GM12878 (cell line): ENCODE measurements at regions not wholly inside any gene's neighbourhood (a gene's known extent, or its start where the extent isn't known, plus 50 kb on each side); places are given as distances from the start of the nearest gene placed in this dataset.

ENCODE experiments used
- ATAC-seq: fragments of 200-7000 bp; cut with Tn5 transposase; 3 replicates; pipeline ENCODE4 v1.9.1; 2020; ENCODE audit warnings: mild to moderate bottlenecking, moderate library complexity
- BruUV-seq: library from RNA; stranded (reverse); fragments of 400-500 nt; replicated peaks from 2 replicates; lab custom pipeline; 2021; lab: Mats Ljungman, UMichigan
- CTCF ChIA-PET: fragments of 300-600 bp; sonication (Branson Sonifier 250); formaldehyde crosslinking; extraction: SDS; loops from one replicate; lab custom pipeline; 2021; ENCODE audit warnings: inconsistent platforms; lab: Yijun Ruan, JAX
- POLR2A ChIA-PET: fragments of 350-600 bp; formaldehyde crosslinking; extraction: SDS; loops from one replicate; lab custom pipeline; 2021; ENCODE audit warnings: inconsistent platforms; lab: Charles Lee
- RAD21 ChIA-PET: fragments of 300-600 bp; sonication (Branson Sonifier 250); formaldehyde crosslinking; loops from one replicate; lab custom pipeline; 2023; ENCODE audit warnings: antibody characterized with exemption; ENCODE audit not compliant: unreplicated experiment; lab: Charles Lee
- SMC1A ChIA-PET: fragments of 300-600 bp; sonication (Branson Sonifier 250); formaldehyde crosslinking; loops from one replicate; lab custom pipeline; 2023; ENCODE audit not compliant: unreplicated experiment, uncharacterized antibody; lab: Charles Lee
- DNase-seq: peaks from one replicate; pipeline ENCODE4 v3.0.0-alpha.2; 2011; ENCODE audit warnings: low read depth, low spot score
- FAIRE-seq: peaks from 3 replicates; lab custom pipeline; 2011; peaks lifted over from hg19 to GRCh38; lab: Jason Lieb, UNC
- H2AFZ ChIP-seq: 2 replicates; pipeline ENCODE4 v1.6.0; 2011; ENCODE audit warnings: low read depth, low read length, control low read depth; ENCODE audit not compliant: control insufficient read depth
- H3K27ac ChIP-seq: 2 replicates; pipeline ENCODE4 v1.5.1; 2011; ENCODE audit warnings: control low read depth; ENCODE audit not compliant: control insufficient read depth, insufficient read depth
- H3K27me3 ChIP-seq, 2 experiments: replicated peaks in 1 of 2; 2 replicates each; pipeline versions ENCODE4 v1.6.0 to v1.6.1; 2011; ENCODE audit warnings: low read length in 1 of 2; ENCODE audit not compliant: control insufficient read depth in 2 of 2, insufficient read depth in 2 of 2
- H3K36me3 ChIP-seq, 2 experiments: 2 replicates each; pipeline ENCODE4 v1.5.1; 2011; ENCODE audit warnings: low read length in 1 of 2; ENCODE audit not compliant: control insufficient read depth in 2 of 2, insufficient read depth in 2 of 2
- H3K4me1 ChIP-seq: 2 replicates; pipeline ENCODE4 v1.6.1; 2011; ENCODE audit warnings: mild to moderate bottlenecking, low read length, moderate library complexity, mixed read lengths; ENCODE audit not compliant: control insufficient read depth, insufficient read depth
- H3K4me2 ChIP-seq: 2 replicates; pipeline ENCODE4 v1.6.0; 2011; ENCODE audit warnings: control low read depth; ENCODE audit not compliant: control insufficient read depth, insufficient read depth
- H3K4me3 ChIP-seq: fragments of 200-600 bp; sonication (generic); 2 replicates; pipeline ENCODE4 v1.5.1; 2016
- H3K79me2 ChIP-seq: 2 replicates; pipeline ENCODE4 v1.6.0; 2011; ENCODE audit warnings: low read length; ENCODE audit not compliant: control insufficient read depth, insufficient read depth
- H3K9ac ChIP-seq: 2 replicates; pipeline ENCODE4 v1.8.0; 2011; ENCODE audit warnings: low read length, control low read depth, mixed read lengths; ENCODE audit not compliant: control insufficient read depth, insufficient read depth
- H3K9me3 ChIP-seq: replicated peaks from 3 replicates; pipeline ENCODE4 v1.5.1; 2011; ENCODE audit warnings: mild to moderate bottlenecking, low read length; ENCODE audit not compliant: control insufficient read depth, insufficient read depth
- H4K20me1 ChIP-seq: 2 replicates; pipeline ENCODE4 v1.6.0; 2011; ENCODE audit not compliant: control insufficient read depth, insufficient read depth
- CBX5 ChIP-seq: sonication (generic); IDR thresholded peaks from 2 replicates; pipeline ENCODE4 v1.6.1; 2016; ENCODE audit warnings: low read depth, moderate library complexity, mild to moderate bottlenecking, inconsistent platforms
- IKZF1 ChIP-seq: fragments of 450-650 bp; conservative IDR thresholded peaks from 2 replicates; pipeline ENCODE4 v1.6.1; 2017; ENCODE audit warnings: antibody characterized with exemption, mild to moderate bottlenecking
- IKZF2 ChIP-seq, 2 experiments: fragments of 450-650 bp; IDR thresholded peaks; 2 replicates each; pipeline ENCODE4 v1.6.1; 2017; ENCODE audit warnings: mild to moderate bottlenecking in 2 of 2, moderate library complexity in 2 of 2
- MEF2B ChIP-seq: fragments of 450-650 bp; IDR thresholded peaks from 2 replicates; pipeline ENCODE4 v1.6.1; 2018; ENCODE audit warnings: mild to moderate bottlenecking, moderate library complexity; ENCODE audit not compliant: partially characterized antibody, poor library complexity, severe bottlenecking
- NBN ChIP-seq: fragments of 450-650 bp; IDR thresholded peaks from 2 replicates; pipeline ENCODE4 v1.6.1; 2016
- NFYB ChIP-seq: IDR thresholded peaks from 2 replicates; pipeline ENCODE4 v1.6.1; 2011; ENCODE audit warnings: low read depth, mild to moderate bottlenecking, low read length, improper control_type of control experiment, moderate library complexity; ENCODE audit not compliant: insufficient read depth
- NRF1 ChIP-seq: conservative IDR thresholded peaks from 2 replicates; pipeline ENCODE4 v1.6.1; 2011; ENCODE audit warnings: mild to moderate bottlenecking, low read depth, low read length, improper control_type of control experiment
- PAX5 ChIP-seq: IDR thresholded peaks from 2 replicates; pipeline ENCODE4 v1.6.1; 2011; ENCODE audit warnings: low read depth, low read length, borderline replicate concordance
- RAD51 ChIP-seq: fragments of 450-650 bp; IDR thresholded peaks from 2 replicates; pipeline ENCODE4 v1.6.1; 2016; ENCODE audit warnings: moderate library complexity, mild to moderate bottlenecking, inconsistent platforms
- YY1 ChIP-seq: IDR thresholded peaks from 2 replicates; pipeline ENCODE4 v1.6.1; 2011; ENCODE audit warnings: low read depth, mild to moderate bottlenecking, low read length
- ZNF274 ChIP-seq: IDR thresholded peaks from one replicate; pipeline ENCODE4 v1.8.0; 2011; ENCODE audit not compliant: insufficient read length, insufficient read depth
- ZZZ3 ChIP-seq: IDR thresholded peaks from 2 replicates; pipeline ENCODE4 v1.6.1; 2011; ENCODE audit warnings: low read depth; ENCODE audit not compliant: control insufficient read depth, insufficient read length
- WGBS: methylation state at CpG from one replicate; pipeline ENCODE4 v1.1.6; 2016; ENCODE audit warnings: low lambda C conversion rate; ENCODE audit not compliant: insufficient replicate concordance, insufficient coverage; ENCODE audit errors: missing lambda C conversion rate; 5-methylcytosine and 5-hydroxymethylcytosine counted together
- in situ Hi-C: fragments of 300-500 bp; cut with MboI; formaldehyde crosslinking; loops from 9 replicates; pipeline ENCODE4 v1.14.3; 2018; ENCODE audit warnings: mixed read lengths
- intact Hi-C: fragments of 100-400 bp; cut with micrococcal nuclease; formaldehyde crosslinking; loops from one replicate; pipeline ENCODE4 v1.14.2; 2022; ENCODE audit not compliant: unreplicated experiment
- TF ChIP-seq, protein P1 (sequence below): IDR thresholded peaks from 2 replicates; pipeline ENCODE4 v1.6.1; 2011; ENCODE audit warnings: borderline replicate concordance, low read depth, mild to moderate bottlenecking, moderate library complexity, mixed read lengths, low read length; ENCODE audit not compliant: insufficient read depth; ENCODE audit errors: extremely low read length
- TF ChIP-seq, protein P2 (sequence below): fragments of 150-350 bp; IDR thresholded peaks from 2 replicates; pipeline ENCODE4 v1.6.1; 2014; ENCODE audit warnings: mild to moderate bottlenecking, low read depth, low read length

GRCh38 chr11:87484566-87484965 is 446.8 kb downstream of the TMEM135 start (continued):
- TF ChIP-seq, protein P1, sequence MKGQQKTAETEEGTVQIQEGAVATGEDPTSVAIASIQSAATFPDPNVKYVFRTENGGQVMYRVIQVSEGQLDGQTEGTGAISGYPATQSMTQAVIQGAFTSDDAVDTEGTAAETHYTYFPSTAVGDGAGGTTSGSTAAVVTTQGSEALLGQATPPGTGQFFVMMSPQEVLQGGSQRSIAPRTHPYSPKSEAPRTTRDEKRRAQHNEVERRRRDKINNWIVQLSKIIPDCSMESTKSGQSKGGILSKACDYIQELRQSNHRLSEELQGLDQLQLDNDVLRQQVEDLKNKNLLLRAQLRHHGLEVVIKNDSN, result no peak
- TF ChIP-seq CBX5, result no peak
- no peak for TF ChIP-seq NBN
- no peak for TF ChIP-seq YY1
- TF ChIP-seq NRF1, result no peak
- TF ChIP-seq ZNF274, result no peak
- no peak for TF ChIP-seq ZZZ3
- TF ChIP-seq RAD51, result no peak
- TF ChIP-seq, protein P2, sequence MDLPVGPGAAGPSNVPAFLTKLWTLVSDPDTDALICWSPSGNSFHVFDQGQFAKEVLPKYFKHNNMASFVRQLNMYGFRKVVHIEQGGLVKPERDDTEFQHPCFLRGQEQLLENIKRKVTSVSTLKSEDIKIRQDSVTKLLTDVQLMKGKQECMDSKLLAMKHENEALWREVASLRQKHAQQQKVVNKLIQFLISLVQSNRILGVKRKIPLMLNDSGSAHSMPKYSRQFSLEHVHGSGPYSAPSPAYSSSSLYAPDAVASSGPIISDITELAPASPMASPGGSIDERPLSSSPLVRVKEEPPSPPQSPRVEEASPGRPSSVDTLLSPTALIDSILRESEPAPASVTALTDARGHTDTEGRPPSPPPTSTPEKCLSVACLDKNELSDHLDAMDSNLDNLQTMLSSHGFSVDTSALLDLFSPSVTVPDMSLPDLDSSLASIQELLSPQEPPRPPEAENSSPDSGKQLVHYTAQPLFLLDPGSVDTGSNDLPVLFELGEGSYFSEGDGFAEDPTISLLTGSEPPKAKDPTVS, result no peak
- TF ChIP-seq IKZF1, result no peak

DNA sequence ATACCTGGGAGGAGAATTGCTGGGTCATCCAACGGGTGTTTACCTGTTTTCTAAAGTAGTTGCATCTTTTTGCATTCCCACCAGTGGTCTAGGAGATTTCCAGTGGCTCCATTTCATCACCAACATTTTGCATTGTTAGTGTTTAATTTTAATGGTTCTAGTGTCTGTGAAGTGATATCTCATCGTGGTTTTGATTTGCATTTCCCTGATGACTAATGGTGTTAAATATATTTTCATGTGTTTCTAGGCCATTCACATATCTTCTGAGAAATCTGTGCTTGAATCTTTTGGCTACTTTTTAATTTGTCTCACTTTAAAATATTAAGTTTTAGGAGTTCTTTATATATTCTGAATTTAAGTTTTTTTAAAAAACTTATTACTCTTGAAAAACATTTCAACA is 439.6 kb downstream of the TMEM135 start:
- no peaks in the 10 kb centered on the region for H3K79me2 ChIP-seq
- H2AFZ ChIP-seq, result no peak overlapping the region
- no peaks in the 10 kb centered on the region for H3K4me1 ChIP-seq
- no peak overlapping the region for H3K9ac ChIP-seq
- intact Hi-C loops (no loop called here), in situ Hi-C loops (no loop called here)
- BruUV-seq, result no TSS peak
- FAIRE-seq (no peak), DNase-seq (no peak), ATAC-seq (no peak)
- no peak overlapping the region for H3K4me2 ChIP-seq
- H3K27ac ChIP-seq, result no peak overlapping the region
- RAD21 ChIA-PET, result no interaction called here
- WGBS, result 0% methylated on average over 2 of the region's 2 CpGs
- H3K4me3 ChIP-seq, result no peak overlapping the region
- H4K20me1 ChIP-seq, result no peaks in the 10 kb centered on the region
- H3K27me3 ChIP-seq, result no peaks in the 10 kb centered on the region
- POLR2A ChIA-PET, result no interaction called here
- no peak for TF ChIP-seq PAX5
- no peak for TF ChIP-seq MEF2B
- TF ChIP-seq NFYB, result no peak
- TF ChIP-seq IKZF2 (IDR thresholded peaks at IDR 0.05), result no peak
- CTCF ChIA-PET, result no interaction called here
- H3K9me3 ChIP-seq, result no peaks in the 10 kb centered on the region
- SMC1A ChIA-PET, result no interaction called here
- H3K36me3 ChIP-seq, result no peaks in the 10 kb centered on the region
